ENCODE measurements at regions not wholly inside any gene's neighbourhood (a gene's known extent, or its start where the extent isn't known, plus 50 kb on each side); places are given as distances from the start of the nearest gene placed in this dataset.

DNA sequence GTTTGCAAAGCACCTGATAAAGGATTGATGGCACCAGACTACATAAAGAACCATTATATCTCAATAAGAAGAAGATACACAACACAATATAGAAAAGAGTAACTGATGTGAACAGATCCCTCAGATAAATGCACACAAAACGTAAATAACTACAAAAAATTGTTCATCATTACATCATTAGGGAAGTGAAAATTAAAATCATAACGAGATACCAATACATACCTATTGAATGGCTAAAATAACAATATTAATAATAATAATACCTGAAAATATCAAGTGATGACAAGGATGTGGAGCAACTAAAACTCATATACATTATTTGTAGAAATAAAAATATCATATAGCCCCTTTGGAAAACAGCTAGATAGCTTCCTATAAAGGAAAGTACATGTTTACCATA, 469.5 kb downstream of the DMRTA1 start:
- Histone ChIP-seq H3K9ac (ENCODE audit: control insufficient read depth, extremely low read depth, insufficient read depth, low read length) (no peak overlapping the region), H4K20me1 (ENCODE audit: control insufficient read depth, extremely low read depth, insufficient read depth, low read length) (no peaks in the 10 kb centered on the region), H3K4me2 (ENCODE audit: control insufficient read depth, extremely low read depth, insufficient read depth, low read depth, low read length) (no peak overlapping the region), H3K4me3 (ENCODE audit: control insufficient read depth in 2 of 3, extremely low read depth in 1 of 3, insufficient read depth in 2 of 3, low read depth in 1 of 3, low read length in 3 of 3) (no peak overlapping the region), H3K27ac (ENCODE audit: control insufficient read depth, insufficient read depth, low read length) (no peak overlapping the region), H3K36me3 (ENCODE audit: control insufficient read depth in 2 of 2, extremely low read depth in 1 of 2, insufficient read depth in 2 of 2, low read length in 2 of 2) (no peaks in the 10 kb centered on the region), H3K27me3 (ENCODE audit: control insufficient read depth, extremely low read depth, insufficient read depth, low read length) (no peaks in the 10 kb centered on the region), H3K4me1 (ENCODE audit: control insufficient read depth, extremely low read depth, insufficient read depth, low read length) (no peaks in the 10 kb centered on the region), H3K79me2 (ENCODE audit: control insufficient read depth, insufficient read depth, low read length) (no peaks in the 10 kb centered on the region), H2AFZ (ENCODE audit: control insufficient read depth, low read length) (no peak overlapping the region), H3K9me3 (ENCODE audit: control insufficient read depth, low read depth, low read length) (no peaks in the 10 kb centered on the region), H3K9me1 (ENCODE audit: control insufficient read depth, extremely low read depth, insufficient read depth, low read length) (no peaks in the 10 kb centered on the region)
- dilution Hi-C loops (cut with MboI; ENCODE audit: extremely low pct_ligation_motif_present, low sequenced_read_pairs) = no loop called here
- DNase-seq (ENCODE audit: low read depth, low spot score) = no peak
- FAIRE-seq = no peak
- no peak for TF ChIP-seq EZH2 (IDR thresholded peaks at IDR 0.05; ENCODE audit: low read length)
- TF ChIP-seq, protein P1, sequence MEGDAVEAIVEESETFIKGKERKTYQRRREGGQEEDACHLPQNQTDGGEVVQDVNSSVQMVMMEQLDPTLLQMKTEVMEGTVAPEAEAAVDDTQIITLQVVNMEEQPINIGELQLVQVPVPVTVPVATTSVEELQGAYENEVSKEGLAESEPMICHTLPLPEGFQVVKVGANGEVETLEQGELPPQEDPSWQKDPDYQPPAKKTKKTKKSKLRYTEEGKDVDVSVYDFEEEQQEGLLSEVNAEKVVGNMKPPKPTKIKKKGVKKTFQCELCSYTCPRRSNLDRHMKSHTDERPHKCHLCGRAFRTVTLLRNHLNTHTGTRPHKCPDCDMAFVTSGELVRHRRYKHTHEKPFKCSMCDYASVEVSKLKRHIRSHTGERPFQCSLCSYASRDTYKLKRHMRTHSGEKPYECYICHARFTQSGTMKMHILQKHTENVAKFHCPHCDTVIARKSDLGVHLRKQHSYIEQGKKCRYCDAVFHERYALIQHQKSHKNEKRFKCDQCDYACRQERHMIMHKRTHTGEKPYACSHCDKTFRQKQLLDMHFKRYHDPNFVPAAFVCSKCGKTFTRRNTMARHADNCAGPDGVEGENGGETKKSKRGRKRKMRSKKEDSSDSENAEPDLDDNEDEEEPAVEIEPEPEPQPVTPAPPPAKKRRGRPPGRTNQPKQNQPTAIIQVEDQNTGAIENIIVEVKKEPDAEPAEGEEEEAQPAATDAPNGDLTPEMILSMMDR (optimal IDR thresholded peaks at IDR 0.05 in 1 of 3, IDR thresholded peaks at IDR 0.05 in 1 of 3, conservative IDR thresholded peaks at IDR 0.05 in 1 of 3; ENCODE audit: extremely low read depth in 1 of 3, insufficient read depth in 2 of 3, low read length in 3 of 3) = no peak

DNA sequence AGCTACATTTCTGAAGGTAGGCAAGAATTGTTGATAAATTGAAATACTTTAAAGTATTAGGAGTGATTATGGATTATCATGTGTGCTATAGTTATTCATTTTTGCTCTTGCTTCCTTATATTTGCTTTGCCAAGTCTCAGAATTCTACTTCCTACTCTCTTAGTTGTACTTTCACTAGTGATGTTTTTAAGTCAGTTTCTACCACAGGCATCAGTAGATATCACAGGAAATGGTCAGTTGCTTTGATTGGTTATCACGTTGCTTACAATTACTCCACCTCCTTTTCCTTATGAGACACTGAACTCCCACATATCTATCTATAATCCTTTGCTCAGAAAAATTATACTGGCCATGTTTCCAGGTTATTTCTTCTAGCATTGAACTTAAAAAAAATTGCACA, 472.8 kb downstream of the DMRTA1 start:
- dilution Hi-C loops (cut with MboI; ENCODE audit: extremely low pct_ligation_motif_present, low sequenced_read_pairs) = no loop called here

More for the DNA sequence above, 472.8 kb downstream of the DMRTA1 start:
- FAIRE-seq = no peak
- no peaks in the 10 kb centered on the region for H3K36me3 ChIP-seq (ENCODE audit: control insufficient read depth in 2 of 2, extremely low read depth in 1 of 2, insufficient read depth in 2 of 2, low read length in 2 of 2)
- H3K4me3 ChIP-seq (ENCODE audit: control insufficient read depth in 2 of 3, extremely low read depth in 1 of 3, insufficient read depth in 2 of 3, low read depth in 1 of 3, low read length in 3 of 3) = no peak overlapping the region
- no peaks in the 10 kb centered on the region for H4K20me1 ChIP-seq (ENCODE audit: control insufficient read depth, extremely low read depth, insufficient read depth, low read length)
- H3K9me3 ChIP-seq (ENCODE audit: control insufficient read depth, low read depth, low read length) = no peaks in the 10 kb centered on the region
- no peak overlapping the region for H3K27ac ChIP-seq (ENCODE audit: control insufficient read depth, insufficient read depth, low read length)
- no peak for DNase-seq (ENCODE audit: low read depth, low spot score)
- no peak overlapping the region for H3K4me2 ChIP-seq (ENCODE audit: control insufficient read depth, extremely low read depth, insufficient read depth, low read depth, low read length)
- H2AFZ ChIP-seq (ENCODE audit: control insufficient read depth, low read length) = no peak overlapping the region
- H3K4me1 ChIP-seq (ENCODE audit: control insufficient read depth, extremely low read depth, insufficient read depth, low read length) = no peaks in the 10 kb centered on the region
- TF ChIP-seq, protein P1 (optimal IDR thresholded peaks at IDR 0.05 in 1 of 3, IDR thresholded peaks at IDR 0.05 in 1 of 3, conservative IDR thresholded peaks at IDR 0.05 in 1 of 3; ENCODE audit: extremely low read depth in 1 of 3, insufficient read depth in 2 of 3, low read length in 3 of 3) = no peak
- no peak for TF ChIP-seq EZH2 (IDR thresholded peaks at IDR 0.05; ENCODE audit: low read length)
- H3K9me1 ChIP-seq (ENCODE audit: control insufficient read depth, extremely low read depth, insufficient read depth, low read length) = no peaks in the 10 kb centered on the region
- H3K79me2 ChIP-seq (ENCODE audit: control insufficient read depth, insufficient read depth, low read length) = no peaks in the 10 kb centered on the region
- H3K27me3 ChIP-seq (ENCODE audit: control insufficient read depth, extremely low read depth, insufficient read depth, low read length) = no peaks in the 10 kb centered on the region
- H3K9ac ChIP-seq (ENCODE audit: control insufficient read depth, extremely low read depth, insufficient read depth, low read length) = no peak overlapping the region
